GM19452 (cell line): ENCODE measurements at regions not wholly inside any gene's neighbourhood (a gene's known extent, or its start where the extent isn't known, plus 50 kb on each side); places are given as distances from the start of the nearest gene placed in this dataset.

Source experiments
- ATAC-seq: cut with Tn5 transposase; IDR thresholded peaks from one replicate; pipeline ENCODE4 v1.9.1; 2021; ENCODE audit not compliant: unreplicated experiment

GRCh38 chr2:122156176-122156890 is 400.9 kb downstream of the TSN start:
- no peak for ATAC-seq

- ATAC-seq = no peak
Observed at GRCh38 chr2:122157158-122157557, 401.7 kb downstream of the TSN start.

- ATAC-seq = no peak
Observed at GRCh38 chr2:122163617-122164016, 408.2 kb downstream of the TSN start.

GRCh38 chr2:122164964-122165363 is 409.5 kb downstream of the TSN start:
- no peak for ATAC-seq

- ATAC-seq = no peak
Observed at GRCh38 chr2:122166820-122167219, 411.4 kb downstream of the TSN start.

- ATAC-seq = no peak
Observed at GRCh38 chr2:122167515-122167914, 412.1 kb downstream of the TSN start.

- no peak for ATAC-seq
Observed at GRCh38 chr2:122168799-122169198, 413.3 kb downstream of the TSN start.

- ATAC-seq = no peak
Observed at GRCh38 chr2:122172812-122173211, 417.4 kb downstream of the TSN start.

GRCh38 chr2:122174061-122174460 is 418.6 kb downstream of the TSN start:
- ATAC-seq = no peak

GRCh38 chr2:122179492-122180165 is 424.2 kb downstream of the TSN start:
- ATAC-seq = no peak

- no peak for ATAC-seq
Observed at GRCh38 chr2:122180972-122181371, 425.5 kb downstream of the TSN start.

GRCh38 chr2:122182616-122183355 is 427.3 kb downstream of the TSN start:
- ATAC-seq = no peak

GRCh38 chr2:122183890-122184289 is 428.4 kb downstream of the TSN start:
- no peak for ATAC-seq

GRCh38 chr2:122186761-122187222 is 431.3 kb downstream of the TSN start:
- ATAC-seq = no peak

- ATAC-seq = no peak
Observed at GRCh38 chr2:122191331-122191730, 435.9 kb downstream of the TSN start.

- no peak for ATAC-seq
Observed at GRCh38 chr2:122193622-122194021, 438.2 kb downstream of the TSN start.

GRCh38 chr2:122194546-122194945 is 439.1 kb downstream of the TSN start:
- no peak for ATAC-seq

- ATAC-seq = no peak
Observed at GRCh38 chr2:122203523-122203922, 448.1 kb downstream of the TSN start.

GRCh38 chr2:122205641-122206040 is 450.2 kb downstream of the TSN start:
- ATAC-seq = no peak

- ATAC-seq = no peak
Observed at GRCh38 chr2:122206101-122206500, 450.6 kb downstream of the TSN start.

GRCh38 chr2:122209377-122209776 is 453.9 kb downstream of the TSN start:
- no peak for ATAC-seq

- no peak for ATAC-seq
Observed at GRCh38 chr2:122210065-122210464, 454.6 kb downstream of the TSN start.
